NOMO-1 treated with dmso at 0.1 percent for 144 hours (cell line): ENCODE measurements at regions not wholly inside any gene's neighbourhood (a gene's known extent, or its start where the extent isn't known, plus 50 kb on each side); places are given as distances from the start of the nearest gene placed in this dataset.
"Not testable (repeated sequence)": the region's sequence is repeated elsewhere in the genome, so short reads cannot be mapped to it uniquely, and the experiment has no call there.

Experiments
- DNase-seq: peaks from one replicate; lab custom pipeline; 2025; ENCODE audit not compliant: unreplicated experiment; lab: John Stamatoyannopoulos, UW

DNA sequence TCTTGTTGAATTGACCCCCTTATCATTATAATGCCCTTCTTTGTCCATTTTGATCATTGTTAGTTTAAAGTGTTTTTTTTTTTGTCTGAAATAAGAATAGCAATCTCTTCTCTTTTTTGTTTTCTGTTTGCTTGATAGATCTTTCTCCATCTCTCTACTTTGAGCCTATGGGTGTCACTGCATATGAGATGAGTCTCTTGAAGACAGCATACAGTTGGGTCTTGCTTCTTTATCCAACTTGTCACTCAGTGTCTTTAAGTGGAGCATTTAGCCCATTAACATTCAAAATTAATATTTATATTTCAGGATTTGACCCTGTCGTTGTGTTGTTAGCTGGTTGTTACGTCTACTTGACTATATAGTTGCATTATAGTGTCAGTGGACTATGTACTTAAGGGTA lies 135.4 kb downstream of the HMHB1 start:
- no peak for DNase-seq

DNA sequence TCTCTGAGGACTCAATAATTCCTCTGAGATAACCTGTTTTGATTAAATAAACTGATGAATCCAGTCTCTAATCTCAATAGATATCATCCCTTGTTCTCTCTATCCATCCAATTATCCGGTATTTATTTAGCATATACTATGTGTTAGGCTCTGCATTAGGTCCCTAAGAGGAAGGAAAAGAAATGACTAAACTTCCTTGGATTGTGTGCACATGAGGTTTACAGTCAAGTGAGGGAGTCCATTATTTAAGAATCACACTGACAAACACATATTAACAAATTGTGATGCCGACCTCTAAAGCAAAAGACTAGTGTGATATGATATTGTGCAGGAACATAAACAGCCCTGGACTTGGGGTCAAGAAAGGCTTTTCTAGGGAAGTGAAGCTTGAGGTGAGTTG lies 140.8 kb downstream of the HMHB1 start:
- DNase-seq = no peak

DNA sequence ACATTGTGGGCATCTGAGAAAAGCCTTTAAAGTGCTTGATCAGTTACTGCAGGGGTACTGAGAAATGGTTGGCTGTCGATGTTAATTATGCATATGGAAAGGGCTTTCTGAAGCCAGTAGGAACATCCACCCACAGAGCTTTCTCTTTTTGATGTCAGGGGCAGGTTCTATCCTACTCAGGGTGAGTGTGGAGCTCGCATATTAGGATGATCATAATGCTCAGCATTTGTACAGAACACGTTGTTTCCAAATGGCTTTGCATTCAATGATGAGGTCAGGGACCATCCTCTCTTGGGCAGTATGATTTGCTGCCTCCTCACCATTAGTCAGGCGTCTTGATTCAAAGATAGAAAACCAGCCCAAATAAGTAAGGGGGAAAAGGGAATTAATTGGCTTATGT lies 141.9 kb downstream of the HMHB1 start:
- DNase-seq = no peak

DNA sequence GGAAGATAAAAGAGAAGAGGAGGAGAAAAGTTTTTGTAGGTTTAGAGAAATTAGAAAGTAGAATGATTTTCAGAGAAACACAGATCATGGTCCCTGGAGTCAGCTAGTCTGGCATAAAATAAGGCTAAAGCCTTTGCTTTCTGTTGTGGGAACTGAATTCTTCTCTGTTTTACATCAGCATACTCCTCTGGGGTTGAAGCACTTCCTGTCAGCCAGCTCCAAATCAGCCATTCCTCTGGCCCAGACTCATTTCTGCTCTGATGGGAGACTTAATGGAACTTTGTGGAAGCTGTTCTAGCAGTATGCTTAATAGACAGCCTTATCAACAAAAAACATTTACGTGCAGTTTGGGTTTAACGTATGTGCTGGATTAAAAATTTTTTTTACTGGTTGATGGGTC lies 143.2 kb downstream of the HMHB1 start:
- no peak for DNase-seq

DNA sequence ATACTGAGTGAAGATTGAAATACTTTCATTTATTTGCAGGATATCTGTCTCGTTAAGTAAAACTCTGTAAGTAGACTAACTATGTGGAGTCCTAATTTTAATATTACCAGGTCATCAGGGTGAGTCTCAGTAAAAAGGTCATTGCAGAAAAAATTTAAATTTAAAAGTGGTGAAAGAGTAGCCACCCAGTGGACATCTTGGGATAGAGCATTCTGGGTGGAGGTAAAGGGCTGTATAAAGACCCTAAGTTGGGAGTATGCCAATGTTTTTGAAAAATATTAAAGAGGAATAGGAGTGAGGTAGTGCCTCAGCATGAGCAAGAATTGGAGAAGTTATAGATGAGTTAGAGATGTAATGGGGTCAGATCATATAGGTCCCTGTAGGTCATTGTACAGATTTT lies 145.5 kb downstream of the HMHB1 start:
- no peak for DNase-seq

DNA sequence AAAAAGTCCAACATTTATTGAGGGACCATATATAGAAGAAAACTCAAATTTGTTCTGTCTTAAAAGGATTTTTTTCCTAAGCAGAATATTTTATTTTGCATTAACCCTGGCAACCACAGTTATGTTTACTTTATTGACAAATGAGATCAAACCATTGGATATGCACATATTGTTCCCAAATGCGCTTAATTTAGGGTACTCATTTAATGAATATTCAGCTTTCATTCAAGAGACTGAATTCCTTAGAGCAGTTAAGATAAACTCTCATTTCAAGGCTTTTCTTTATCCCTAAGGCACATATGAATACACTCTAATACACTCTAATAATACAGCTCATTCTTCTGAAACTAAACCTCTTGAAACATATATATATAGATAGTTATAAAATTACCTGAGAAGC lies 150.2 kb downstream of the HMHB1 start:
- no peak for DNase-seq

DNA sequence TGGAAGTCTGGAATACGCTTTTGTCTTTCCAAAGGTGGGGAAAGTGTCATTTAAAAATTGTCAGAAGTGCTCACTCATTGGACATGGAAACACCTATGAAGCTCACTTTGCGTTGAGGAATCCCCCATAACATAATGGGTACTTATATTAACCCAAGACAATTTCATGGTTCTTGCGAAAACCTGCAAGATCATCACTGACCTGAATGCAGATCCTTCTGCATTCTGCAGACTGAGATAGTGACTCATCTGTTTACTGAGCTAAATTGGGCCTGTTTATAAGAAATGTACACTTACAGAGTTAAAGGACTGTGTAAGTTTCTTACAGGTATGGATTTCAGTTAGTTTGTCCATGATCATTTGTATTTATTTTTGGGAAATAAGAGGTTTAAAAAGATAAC lies 153.0 kb downstream of the HMHB1 start:
- DNase-seq = no peak

DNA sequence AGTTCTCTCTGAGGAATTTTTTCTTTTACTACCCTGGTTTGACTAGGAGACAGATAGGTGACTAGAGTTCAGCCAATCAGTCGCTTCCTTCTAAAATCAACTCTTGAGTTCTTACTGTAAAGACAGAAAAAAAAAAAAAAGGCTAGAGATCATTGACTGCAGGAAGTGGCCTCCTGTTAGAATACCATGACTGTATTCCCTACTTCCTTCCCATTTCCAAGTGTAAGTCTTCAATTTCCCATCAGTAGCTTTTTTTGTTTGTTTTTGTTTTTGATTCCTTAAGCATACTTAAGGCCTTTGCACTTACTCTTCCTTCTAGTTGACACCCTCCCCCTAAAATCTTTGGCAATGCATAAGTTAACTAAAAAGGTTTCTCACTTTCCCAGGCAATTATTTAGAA lies 154.3 kb downstream of the HMHB1 start:
- DNase-seq = no peak

DNA sequence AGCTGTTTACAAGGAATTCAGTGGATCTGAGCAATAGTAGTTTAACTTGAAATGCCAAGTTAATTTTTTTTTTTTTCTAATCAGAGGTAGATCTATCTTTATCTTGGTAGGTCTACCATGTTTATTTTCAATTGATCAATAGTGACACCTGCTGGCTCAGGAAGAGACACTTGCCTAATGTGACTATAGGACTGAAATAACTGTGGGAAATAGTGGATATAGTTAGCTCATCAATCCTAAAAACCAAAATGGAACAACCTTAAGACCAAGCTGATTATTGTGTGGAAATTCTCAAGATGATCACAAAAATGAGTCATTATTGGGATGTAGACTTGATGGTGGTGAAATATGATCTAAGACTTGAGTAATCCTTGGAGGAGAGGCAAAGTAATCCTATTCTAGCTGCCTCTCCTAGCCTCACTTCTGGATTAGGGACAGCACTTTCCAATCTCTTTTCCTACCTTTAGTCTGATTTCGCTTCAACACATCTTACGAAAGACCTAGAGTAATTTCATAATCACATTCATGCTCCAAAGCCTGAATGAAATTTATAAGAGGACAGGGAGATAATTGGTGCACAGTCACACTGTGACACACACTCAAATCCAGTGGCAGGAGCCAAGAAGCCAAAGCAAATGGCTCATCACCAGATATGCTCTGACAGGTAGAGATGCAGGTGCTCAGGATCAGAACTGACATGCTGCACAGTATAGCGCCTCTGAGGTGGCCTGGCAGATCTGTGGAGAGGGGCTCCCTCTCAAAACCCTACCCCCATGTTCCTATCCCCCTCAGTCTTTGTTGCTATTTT lies 156.3 kb downstream of the HMHB1 start:
- DNase-seq = no peak

DNA sequence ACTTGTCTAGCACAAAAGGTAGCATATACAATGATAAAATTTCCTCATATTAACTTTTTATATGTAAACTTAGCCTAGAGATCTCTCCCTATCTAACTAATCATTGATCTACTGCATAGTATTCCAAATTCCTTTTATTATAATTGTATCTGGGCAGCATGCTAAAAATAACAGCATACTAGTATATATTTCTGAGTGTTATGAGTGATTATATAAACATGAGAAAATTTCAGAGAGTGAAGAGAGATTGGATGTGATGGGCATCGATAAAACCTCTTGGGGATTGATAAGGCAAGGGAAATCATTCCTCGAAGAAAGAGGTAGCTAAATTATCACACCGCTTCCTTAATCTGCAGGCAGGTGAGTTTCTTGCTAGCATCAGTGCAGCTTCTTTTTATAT lies 158.2 kb downstream of the HMHB1 start:
- no peak for DNase-seq

DNA sequence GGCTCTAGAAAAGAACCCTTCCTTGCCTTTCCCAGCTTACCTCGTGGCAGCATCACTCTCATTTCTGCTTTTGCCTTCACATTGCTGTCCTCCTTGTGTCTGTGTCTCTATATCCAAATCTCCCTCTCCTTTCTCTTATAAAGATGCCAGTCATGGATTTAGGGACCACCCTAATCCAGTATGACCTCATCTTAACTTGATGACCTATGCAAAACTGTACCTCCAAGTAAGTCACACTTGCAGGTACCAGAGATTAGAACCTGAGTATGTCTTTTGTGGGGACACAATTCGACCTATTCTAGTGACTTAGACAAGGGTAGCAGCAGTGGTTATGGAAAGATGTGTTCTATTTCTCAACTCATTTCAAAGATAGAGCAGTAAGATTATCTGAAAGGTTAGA lies 160.1 kb downstream of the HMHB1 start:
- no peak for DNase-seq

DNA sequence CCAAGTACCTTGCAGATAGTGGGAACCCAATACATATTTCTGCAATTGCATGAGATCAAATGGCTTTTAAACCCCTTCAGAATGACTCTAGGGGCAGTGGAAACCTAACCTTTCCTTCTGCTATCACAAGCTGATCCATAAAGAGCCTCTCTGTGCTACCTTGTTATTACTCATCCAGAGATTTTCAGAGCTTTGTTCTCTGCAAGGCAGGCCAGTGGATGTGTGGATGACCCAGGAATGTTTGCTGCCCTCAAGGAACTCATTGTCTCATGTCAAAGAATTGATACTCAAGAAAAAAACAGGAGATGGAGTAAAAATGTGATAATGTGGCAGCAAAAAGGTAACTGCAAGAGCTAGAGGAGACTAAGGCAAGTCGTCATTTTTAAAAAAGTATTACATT lies 164.1 kb downstream of the HMHB1 start:
- DNase-seq = no peak

DNA sequence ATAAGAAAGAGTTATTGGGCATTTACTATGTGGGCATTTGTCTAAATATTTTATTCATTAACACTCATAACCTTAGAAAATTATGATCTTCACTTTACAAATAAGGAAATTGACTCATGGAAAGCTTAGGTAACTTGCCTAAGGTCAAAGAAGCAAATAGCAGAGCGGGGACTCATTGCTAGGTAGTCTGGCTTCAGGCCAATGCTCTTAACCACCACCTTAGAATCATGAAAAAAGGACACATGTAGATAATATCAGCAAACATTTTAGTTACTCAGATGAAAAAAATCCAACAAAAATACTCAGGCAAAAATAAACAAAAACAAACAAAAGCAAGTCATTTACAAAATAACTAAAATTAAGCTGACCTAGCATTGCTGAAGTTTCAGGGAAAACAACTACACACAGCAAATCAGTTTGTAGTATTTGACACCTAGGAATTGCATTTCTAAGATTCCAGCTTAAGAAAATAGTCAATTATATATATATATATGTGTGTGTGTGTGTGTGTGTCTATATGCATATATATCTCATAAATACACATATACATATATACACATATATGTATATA lies 166.0 kb downstream of the HMHB1 start:
- no peak for DNase-seq

DNA sequence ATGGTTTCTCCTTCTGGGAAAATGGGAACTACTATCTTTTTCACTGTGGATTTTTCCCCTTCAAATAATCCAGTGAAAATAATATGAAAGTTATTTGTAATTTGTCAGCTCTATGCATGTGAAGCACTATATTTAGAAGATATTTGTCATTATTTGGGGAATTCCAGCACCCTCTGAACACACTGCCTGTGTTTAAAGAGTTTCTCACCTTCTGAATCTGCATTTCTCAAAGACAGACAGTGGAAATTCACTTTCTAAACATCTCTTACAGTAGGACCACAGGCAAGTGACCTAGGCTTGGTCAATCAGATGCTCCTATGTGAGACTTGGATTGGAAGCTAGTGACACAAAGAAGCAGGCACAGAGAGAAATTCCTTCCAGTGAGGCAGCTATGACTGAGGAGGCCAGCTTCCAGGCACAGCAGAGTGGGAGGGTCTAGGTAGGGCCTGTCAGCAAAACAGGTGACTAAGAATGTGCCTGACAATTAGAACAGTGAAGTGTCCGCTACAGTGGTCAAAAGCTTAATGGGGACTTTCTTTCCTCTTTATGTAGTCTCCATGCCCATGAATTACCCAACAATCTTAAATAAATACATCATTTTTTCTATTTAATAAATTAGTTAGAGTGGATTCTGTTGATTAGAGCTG lies 167.2 kb downstream of the HMHB1 start:
- no peak for DNase-seq

DNA sequence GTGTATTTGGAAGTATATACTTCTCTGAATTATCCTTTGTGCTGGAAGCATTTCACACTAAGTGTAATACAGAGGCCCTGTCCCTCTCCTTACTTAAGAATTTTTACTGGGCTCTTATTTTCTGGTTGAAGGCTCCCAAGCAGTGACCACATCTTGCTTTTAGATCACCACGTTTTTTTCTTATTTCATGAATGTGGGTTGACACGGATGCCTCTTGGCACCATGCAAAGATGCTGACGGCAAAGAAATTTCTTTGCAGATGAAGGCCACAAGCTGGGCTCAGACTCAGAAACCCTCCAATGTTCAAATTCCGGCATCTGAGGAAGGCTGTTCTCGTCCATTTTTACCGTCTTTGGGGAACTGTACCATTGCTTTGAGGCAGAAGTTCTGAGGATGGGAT lies 168.5 kb downstream of the HMHB1 start:
- DNase-seq = no peak

DNA sequence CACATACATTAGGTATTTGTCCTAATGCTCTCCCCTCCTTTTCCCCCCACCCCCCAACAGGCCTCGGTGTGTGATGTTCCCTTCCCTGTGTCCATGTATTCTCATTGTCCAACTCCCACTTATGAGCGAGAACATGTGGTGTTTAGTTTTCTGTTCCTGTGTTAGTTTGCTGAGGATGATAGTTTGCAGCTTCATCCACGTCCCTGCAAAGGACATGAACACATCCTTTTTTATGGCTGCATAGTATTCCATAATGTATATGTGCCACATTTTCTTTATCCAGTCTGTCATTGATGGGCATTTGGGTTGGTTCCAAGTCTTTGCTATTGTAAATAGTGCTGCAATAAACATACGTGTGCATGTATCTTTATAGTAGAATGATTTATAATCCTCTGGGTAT lies 171.0 kb downstream of the HMHB1 start:
- not testable (repeated sequence) for DNase-seq

DNA sequence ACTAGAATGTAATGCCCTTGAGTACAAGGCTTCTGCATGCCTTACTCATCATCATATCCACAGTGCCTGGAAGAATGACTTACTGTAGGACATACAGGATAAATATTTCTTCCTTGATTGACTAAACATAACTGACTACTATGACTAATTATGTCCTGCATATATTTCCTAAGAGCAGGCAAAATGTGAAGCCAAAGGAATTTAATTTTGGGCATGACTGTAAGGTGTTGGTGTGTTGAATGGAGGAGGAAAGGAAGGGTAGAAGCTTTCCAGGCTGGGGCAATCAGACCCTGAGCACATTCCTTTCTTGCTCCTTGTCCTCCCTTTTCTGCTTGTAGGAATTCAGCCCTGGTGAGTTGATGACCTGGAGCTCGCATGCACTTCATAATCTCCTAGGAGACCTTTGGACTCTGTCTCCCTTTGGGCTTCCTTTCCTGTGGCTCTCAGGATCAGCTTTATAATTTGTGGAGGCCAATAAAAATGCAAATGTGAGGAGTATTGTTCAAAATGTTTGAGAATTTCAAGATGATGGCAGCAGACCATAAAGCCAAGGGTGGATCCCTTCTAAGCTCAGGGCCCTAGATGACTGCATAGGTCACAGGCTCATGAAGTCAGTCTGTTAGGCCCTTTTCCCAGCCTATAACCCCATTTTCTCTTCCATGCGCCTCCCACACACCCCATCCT lies 174.0 kb downstream of the HMHB1 start:
- DNase-seq = no peak

DNA sequence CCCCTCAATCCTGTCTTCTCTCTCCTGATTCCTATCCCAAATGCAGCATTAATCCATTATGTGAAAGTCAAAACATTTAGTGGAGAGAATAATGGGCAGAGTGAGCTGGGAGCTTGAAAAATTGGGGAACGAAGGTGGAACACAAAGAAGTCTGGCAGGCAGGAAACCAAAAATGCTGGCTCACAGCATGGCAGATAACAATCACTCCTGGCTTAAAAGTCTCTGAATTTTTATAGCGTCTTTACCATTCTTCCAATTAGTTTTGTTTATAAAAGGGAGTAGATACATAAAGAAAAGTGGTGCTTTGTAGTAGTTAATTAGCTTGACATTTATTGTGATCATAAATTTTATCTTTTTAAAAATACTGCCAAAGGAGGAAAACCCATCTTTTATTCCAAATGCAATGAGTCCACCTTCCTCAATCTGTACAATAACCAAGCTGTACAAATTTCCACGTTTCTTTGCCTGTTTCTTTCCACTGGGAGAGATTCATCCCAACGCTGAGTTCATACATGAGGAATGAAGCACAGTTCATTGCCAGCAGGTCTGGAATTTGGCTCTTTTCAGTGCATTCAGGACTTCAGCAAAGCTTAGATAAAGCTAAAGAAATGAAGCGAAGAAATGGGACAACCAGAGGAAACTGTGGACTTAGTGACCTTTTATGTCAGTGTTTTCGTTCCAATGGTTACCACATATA lies 174.7 kb downstream of the HMHB1 start:
- no peak for DNase-seq

DNA sequence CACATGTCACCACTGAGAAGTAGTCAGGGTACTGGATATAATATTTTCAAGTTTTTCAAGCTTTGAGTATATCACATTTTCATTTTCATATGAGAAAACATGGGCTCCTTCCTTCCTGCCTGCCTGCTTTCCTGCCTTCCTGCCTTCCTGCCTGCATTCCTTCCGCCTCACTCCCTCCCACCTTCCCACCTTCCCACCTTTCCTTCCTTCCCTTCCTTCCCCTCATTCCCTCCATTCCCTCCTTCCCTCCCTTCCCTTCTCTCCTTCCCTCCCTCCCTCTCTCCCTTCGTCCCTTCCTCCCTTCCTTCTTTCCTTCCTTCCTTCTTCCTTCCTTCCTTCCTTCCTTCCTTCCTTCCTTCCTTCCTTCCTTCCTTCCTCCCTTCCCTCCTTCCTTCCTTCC lies 175.3 kb downstream of the HMHB1 start:
- DNase-seq = no peak

DNA sequence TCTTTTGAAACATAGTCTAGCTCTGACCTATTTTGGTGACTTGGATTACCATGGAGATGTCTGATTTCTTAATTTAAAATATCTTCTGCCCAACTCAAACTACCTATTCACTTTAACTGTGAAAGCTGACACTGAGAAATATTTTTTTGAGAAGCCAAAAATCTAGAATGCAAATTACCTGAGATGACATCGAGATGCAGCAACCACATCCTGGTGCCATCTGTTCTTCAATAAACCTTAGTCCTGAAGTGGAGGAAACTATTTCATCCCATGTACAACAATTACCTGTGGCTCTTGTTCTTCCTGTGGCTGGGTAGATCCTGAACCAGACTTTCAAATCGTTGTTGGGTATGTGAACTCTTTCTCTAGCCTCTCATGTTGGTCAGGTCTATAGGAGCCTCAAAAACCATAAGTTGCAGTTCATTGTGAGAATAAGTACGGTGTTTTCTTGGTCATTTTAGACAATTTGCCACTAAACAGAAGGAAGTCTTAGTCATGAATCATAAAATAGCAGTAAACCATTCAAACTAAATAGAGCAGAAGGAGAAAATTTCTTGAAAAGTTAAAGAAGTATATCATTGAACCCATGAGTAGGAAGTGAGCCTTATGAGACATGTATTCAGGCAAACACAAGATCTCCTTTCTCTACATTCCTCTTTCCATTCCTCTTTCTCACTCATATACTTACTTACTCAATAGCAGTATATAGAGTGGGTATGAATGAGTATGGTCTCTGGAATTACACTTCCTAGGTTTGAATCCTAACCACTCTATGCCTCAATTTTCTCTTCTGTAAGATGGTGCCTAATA lies 176.0 kb downstream of the HMHB1 start:
- DNase-seq = no peak

DNA sequence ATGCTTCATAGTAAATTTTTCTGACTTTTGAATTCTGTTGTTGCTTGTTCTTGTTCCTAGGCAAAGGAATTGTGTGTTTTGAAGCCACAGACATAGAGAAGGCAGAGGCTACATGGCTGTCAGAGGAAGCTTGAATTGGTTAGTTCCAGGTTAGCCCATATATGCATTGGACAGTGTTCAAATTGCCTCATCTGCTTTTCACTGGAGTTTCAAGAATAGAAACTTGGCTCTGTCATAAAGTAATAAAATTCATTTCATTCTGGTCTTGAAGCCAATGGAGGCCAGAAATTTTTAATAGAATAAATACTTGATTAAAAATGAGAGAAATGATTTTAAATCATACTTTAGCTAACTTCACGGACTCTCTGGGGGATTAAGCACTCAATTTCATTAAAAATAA lies 178.0 kb downstream of the YIPF5 start:
- no peak for DNase-seq
